DND-41 (cell line): ENCODE measurements at regions not wholly inside any gene's neighbourhood (a gene's known extent, or its start where the extent isn't known, plus 50 kb on each side); places are given as distances from the start of the nearest gene placed in this dataset.

ENCODE experiments used
- ATAC-seq: fragments of 200-7000 bp; cut with Tn5 transposase; 3 replicates; pipeline ENCODE4 v1.9.1; 2021; ENCODE audit warnings: low read depth; ENCODE audit not compliant: insufficient read depth
- DNase-seq: peaks from one replicate; pipeline ENCODE4 v3.0.0-alpha.2; 2020
- H2AFZ ChIP-seq: 2 replicates; pipeline ENCODE4 v1.6.0; 2012; ENCODE audit warnings: low read depth, low read length
- H3K27ac ChIP-seq: 2 replicates; pipeline ENCODE4 v1.5.1; 2012; ENCODE audit warnings: low read length, inconsistent platforms
- H3K27me3 ChIP-seq: fragments of 200-600 bp; sonication (generic); 2 replicates; pipeline ENCODE4 v1.6.0; 2012; ENCODE audit warnings: low read length, mild to moderate bottlenecking, inconsistent platforms; ENCODE audit not compliant: insufficient read depth, poor library complexity
- H3K36me3 ChIP-seq: 2 replicates; pipeline ENCODE4 v1.5.1; 2012; ENCODE audit warnings: low read length, inconsistent platforms; ENCODE audit not compliant: insufficient read depth
- H3K4me1 ChIP-seq: 2 replicates; pipeline ENCODE4 v1.5.1; 2012; ENCODE audit warnings: mild to moderate bottlenecking, low read length; ENCODE audit not compliant: insufficient read depth
- H3K4me2 ChIP-seq: 2 replicates; pipeline ENCODE4 v1.6.0; 2012; ENCODE audit warnings: mild to moderate bottlenecking, moderate library complexity, low read length, inconsistent platforms; ENCODE audit not compliant: insufficient read depth
- H3K4me3 ChIP-seq, 2 experiments: fragments of 200-600 bp in 1 of 2; shearing (Covaris generic) in 1 of 2; 2 replicates each; pipeline ENCODE4 v1.5.1; 2012 to 2016; ENCODE audit warnings: inconsistent platforms in 2 of 2, low read length in 2 of 2, mild to moderate bottlenecking in 2 of 2, low read depth in 1 of 2, moderate library complexity in 1 of 2
- H3K79me2 ChIP-seq: 2 replicates; pipeline ENCODE4 v1.6.0; 2012; ENCODE audit warnings: low read length, inconsistent platforms; ENCODE audit not compliant: insufficient read depth
- H3K9ac ChIP-seq: 2 replicates; pipeline ENCODE4 v1.6.0; 2012; ENCODE audit warnings: low read depth, mild to moderate bottlenecking, inconsistent platforms, low read length, moderate library complexity
- H3K9me3 ChIP-seq: 2 replicates; pipeline ENCODE4 v1.5.1; 2012; ENCODE audit warnings: low read length, moderate library complexity, mild to moderate bottlenecking, inconsistent platforms; ENCODE audit not compliant: insufficient read depth, severe bottlenecking
- H4K20me1 ChIP-seq: 2 replicates; pipeline ENCODE4 v1.6.0; 2012; ENCODE audit warnings: low read length; ENCODE audit not compliant: insufficient read depth
- CTCF ChIP-seq: IDR thresholded peaks from 2 replicates; pipeline ENCODE4 v1.5.1; 2012; ENCODE audit warnings: borderline replicate concordance, low read length, moderate library complexity, mild to moderate bottlenecking; ENCODE audit not compliant: poor library complexity, severe bottlenecking; ENCODE audit errors: extremely low read depth
- EZH2 ChIP-seq: IDR thresholded peaks from 3 replicates; pipeline ENCODE4 v1.6.1; 2012; ENCODE audit warnings: borderline replicate concordance, low read depth, mild to moderate bottlenecking, moderate library complexity, low read length, inconsistent platforms; ENCODE audit not compliant: severe bottlenecking

- Histone ChIP-seq H3K4me3 (no peak overlapping the region), H4K20me1 (no peaks in the 10 kb centered on the region), H3K27ac (no peak overlapping the region), H3K9me3 (no peaks in the 10 kb centered on the region), H3K9ac (no peak overlapping the region), H3K36me3 (no peaks in the 10 kb centered on the region), H2AFZ (no peak overlapping the region), H3K4me1 (no peaks in the 10 kb centered on the region), H3K79me2 (no peaks in the 10 kb centered on the region), H3K27me3 (no peaks in the 10 kb centered on the region), H3K4me2 (no peak overlapping the region)
- DNase-seq, result no peak
- TF ChIP-seq EZH2, result no peak
- TF ChIP-seq CTCF, result no peak
- ATAC-seq, result no peak
Observed at GRCh38 chr5:62741761-62742160, 163.1 kb downstream of the LRRC70 start.

GRCh38 chr5:62737766-62738165 is 159.1 kb downstream of the LRRC70 start:
- Histone ChIP-seq H3K36me3 (no peaks in the 10 kb centered on the region), H3K79me2 (no peaks in the 10 kb centered on the region), H3K27me3 (no peaks in the 10 kb centered on the region), H3K9ac (no peak overlapping the region), H3K4me3 (no peak overlapping the region), H3K9me3 (no peaks in the 10 kb centered on the region), H3K27ac (no peak overlapping the region), H3K4me1 (no peaks in the 10 kb centered on the region), H3K4me2 (no peak overlapping the region), H4K20me1 (no peaks in the 10 kb centered on the region), H2AFZ (no peak overlapping the region)
- TF ChIP-seq CTCF (no peak), EZH2 (no peak)
- DNase-seq (no peak), ATAC-seq (no peak)

DNA sequence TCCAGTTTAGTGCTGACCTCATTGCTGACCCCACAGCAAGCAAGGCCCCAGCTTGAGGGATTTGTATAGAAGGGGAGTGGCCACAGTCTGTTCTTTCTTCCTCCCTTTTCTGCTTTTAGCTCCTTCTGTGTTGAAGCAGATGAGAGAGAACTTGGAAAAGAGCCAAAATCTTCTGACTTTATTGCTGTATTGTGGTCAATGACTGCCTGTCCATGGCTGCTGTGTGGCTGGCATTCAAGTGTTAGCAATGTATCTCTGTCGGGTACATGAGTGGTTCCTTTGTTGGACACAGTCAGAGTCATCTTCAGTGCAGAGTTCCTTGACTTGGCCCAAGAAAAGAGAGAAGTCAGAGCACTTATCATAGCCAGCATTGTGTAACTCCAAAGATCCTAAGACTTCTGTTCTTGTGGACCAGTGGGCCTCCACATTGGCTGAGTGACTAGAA is 154.1 kb downstream of the LRRC70 start:
- Histone ChIP-seq H3K27me3 (no peaks in the 10 kb centered on the region), H3K9ac (no peak overlapping the region), H2AFZ (no peak overlapping the region), H3K4me1 (no peaks in the 10 kb centered on the region), H3K4me2 (no peak overlapping the region), H3K79me2 (no peaks in the 10 kb centered on the region), H4K20me1 (no peaks in the 10 kb centered on the region), H3K4me3 (no peak overlapping the region), H3K27ac (no peak overlapping the region), H3K36me3 (no peaks in the 10 kb centered on the region), H3K9me3 (no peaks in the 10 kb centered on the region)
- DNase-seq (no peak), ATAC-seq (no peak)
- TF ChIP-seq CTCF, result no peak
- no peak for TF ChIP-seq EZH2

- Histone ChIP-seq H3K4me1 (no peaks in the 10 kb centered on the region), H3K27me3 (no peaks in the 10 kb centered on the region), H2AFZ (no peak overlapping the region), H3K4me3 (no peak overlapping the region), H4K20me1 (no peaks in the 10 kb centered on the region), H3K9me3 (no peaks in the 10 kb centered on the region), H3K27ac (no peak overlapping the region), H3K36me3 (no peaks in the 10 kb centered on the region), H3K9ac (no peak overlapping the region), H3K4me2 (no peak overlapping the region), H3K79me2 (no peaks in the 10 kb centered on the region)
- 0 out of 3 replicates have a peak, but pooled peaks have one; percentile 31 for ATAC-seq
- DNase-seq, result no peak
- TF ChIP-seq EZH2, result no peak
- no peak for TF ChIP-seq CTCF
Observed at GRCh38 chr5:62731022-62731421, 152.4 kb downstream of the LRRC70 start.
